GDM1 (cell line): ENCODE measurements at regions not wholly inside any gene's neighbourhood (a gene's known extent, or its start where the extent isn't known, plus 50 kb on each side); places are given as distances from the start of the nearest gene placed in this dataset.
"Not testable (repeated sequence)": the region's sequence is repeated elsewhere in the genome, so short reads cannot be mapped to it uniquely, and the experiment has no call there.

ENCODE experiments used
- DNase-seq: peaks from one replicate; lab custom pipeline; 2025; lab: John Stamatoyannopoulos, UW

DNA sequence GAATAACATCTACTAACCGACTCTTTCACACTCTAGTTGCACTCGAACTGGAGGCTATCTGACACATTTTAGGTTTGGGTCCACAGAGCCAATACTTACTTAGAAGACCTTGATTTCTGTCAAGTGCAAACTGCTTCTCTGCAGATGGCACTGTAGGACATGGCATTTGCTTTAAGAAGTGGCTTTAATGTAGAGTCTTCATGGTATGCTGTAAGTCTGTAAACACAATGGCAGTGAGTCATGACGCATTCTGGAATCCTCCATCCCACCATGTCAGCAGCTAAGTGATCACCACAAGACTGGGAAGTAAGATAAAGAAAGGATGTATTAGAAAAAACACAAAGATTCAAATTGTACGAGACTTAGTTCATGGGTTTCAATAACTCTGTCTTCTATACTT lies 377.0 kb upstream of the NOX3 start:
- DNase-seq = no peak

DNA sequence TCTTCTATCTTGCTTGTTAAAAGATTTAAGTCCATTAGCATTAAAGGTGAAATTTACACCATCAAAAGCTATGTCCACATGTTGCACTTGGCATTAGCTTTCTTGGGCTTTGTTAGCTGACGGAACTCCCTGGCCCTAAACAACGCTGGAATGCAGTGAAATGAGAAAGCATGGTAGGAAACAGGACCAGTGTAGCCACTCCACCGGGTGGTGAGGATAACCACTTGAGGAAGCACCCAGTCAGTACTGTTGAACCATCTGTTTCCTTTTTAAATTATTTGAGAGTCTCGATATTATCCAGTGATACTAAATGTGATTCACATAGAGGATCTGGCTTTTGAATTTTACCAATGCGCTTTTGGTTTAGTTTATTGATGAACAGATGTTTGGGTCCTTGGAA lies 374.9 kb upstream of the NOX3 start:
- no peak for DNase-seq

DNA sequence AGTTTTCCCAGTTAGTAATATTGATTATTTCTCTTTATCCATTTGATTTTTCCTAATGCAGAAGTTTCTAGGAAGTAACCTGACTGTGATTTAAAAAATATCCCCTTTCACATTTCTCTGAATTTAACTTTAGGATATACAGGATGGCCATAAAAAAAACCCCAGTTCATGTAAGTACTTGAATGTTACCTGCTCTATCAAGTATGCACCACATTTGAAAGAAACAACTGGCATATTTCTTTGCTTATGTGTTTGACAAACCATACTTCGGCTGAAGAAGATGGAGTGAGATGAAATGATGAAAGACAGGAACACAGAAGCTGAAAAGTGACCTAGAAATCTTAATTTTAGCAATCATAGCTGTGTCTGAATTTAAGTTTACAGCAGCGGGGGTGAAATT lies 374.0 kb upstream of the NOX3 start:
- no peak for DNase-seq

DNA sequence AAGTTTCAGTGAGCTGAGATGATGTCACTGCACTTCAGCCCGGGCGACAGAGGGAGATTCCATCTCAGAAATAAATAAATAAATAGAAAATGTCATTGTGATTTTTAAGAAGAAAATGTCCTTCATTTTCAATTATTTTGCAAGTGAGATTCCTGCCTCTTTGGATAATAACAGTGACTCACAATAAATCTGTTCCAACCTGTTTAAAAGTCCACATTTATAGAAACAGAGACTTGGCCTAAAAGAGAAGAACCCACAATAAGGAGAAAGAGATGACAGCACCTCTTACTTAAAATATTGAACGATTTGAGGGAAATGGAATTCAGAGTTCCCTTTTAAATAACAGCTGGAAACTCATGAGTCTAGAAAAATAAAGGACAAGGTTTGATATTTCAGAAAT lies 373.4 kb upstream of the NOX3 start:
- no peak for DNase-seq

DNA sequence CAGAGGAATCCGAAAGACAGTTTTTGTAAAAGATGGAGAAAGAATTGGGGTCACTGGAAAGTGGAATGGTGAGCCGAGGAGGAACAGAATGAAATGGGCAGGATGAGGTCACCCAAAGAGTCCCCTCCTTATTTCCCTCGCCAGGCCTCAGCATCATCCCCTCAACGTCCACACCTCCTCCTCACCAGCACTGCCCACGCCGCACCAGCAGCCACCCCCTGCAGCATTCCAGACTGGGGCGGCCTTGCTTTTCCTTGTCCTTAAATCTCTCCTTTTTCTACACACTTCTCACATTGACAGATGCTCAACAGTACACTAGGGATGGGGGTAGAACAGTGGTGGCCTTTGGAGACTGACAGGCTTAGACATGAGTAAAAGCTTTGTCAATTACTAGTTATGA lies 363.1 kb upstream of the NOX3 start:
- no peak for DNase-seq

DNA sequence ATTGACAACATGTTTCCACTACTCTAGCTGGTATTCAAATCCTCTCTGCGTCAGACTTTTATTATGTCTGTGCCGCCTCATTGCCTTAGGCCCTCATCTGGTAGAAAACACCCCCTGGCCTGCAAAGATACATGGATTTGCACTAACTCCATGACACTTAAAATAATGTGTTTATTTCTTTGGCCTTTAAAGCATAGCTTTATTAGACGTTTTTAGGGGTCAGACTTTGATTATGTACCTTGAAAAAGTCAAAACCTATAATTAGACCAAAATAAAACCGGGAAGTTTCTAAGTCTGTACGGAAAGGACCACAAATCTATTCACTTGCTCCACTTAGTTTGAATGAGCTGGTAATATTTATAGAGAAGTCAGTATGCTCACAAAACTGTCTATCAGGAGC lies 357.9 kb upstream of the NOX3 start:
- DNase-seq = no peak

DNA sequence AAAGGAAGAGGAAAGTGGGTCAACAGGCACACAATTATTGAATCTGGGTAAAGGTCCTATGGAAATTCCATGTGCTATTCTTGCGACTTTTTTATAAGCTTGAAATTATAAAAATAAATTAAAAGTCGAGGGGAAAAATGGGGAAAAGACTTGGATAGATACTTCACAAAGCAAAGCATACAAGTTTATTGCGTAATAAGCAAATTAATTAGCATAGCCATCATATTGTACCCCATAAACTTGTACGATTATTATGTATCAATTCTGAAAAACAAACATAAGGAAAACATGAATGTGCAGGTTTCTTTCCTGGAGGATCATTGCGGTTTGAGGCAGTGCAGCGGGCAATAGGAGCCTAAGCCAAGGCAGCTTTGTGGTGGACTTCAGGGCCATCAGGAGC lies 351.6 kb upstream of the NOX3 start:
- DNase-seq = no peak

DNA sequence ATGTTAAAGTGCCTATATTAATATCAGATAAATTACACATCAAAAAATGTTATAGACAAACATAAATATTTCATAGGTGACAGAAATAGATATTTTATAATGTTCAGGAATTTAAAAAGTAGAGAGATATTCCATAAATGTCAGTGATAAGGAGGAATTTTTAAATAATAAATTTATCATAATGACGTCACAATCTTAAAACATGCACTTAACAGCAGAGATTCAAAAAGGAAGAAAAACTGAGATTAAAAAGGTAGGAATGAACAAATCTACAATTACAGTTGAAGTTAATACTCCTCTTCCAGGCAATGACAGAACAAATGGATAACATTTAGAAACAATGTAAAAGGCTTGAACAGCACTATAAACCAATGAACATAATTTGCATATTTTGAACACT lies 345.4 kb upstream of the NOX3 start:
- DNase-seq = no peak

DNA sequence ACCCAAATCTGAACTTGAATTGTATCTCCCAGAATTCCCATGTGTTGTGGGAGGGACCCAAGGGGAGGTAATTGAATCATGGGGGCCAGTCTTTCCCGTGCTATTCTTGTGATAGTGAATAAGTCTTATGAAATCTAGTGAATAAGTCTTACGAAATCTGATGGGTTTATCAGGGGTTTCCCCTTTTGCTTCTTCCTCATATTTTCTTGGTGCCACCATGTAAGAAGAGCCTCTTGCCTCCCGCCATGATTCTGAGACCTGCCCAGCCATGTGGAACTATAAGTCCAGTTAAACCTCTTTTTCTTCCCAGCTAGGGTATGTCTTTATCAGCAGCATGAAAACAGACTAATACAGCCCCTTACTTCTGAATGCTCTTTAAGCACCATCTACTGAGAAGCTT lies 343.2 kb upstream of the NOX3 start:
- DNase-seq = not testable (repeated sequence)

DNA sequence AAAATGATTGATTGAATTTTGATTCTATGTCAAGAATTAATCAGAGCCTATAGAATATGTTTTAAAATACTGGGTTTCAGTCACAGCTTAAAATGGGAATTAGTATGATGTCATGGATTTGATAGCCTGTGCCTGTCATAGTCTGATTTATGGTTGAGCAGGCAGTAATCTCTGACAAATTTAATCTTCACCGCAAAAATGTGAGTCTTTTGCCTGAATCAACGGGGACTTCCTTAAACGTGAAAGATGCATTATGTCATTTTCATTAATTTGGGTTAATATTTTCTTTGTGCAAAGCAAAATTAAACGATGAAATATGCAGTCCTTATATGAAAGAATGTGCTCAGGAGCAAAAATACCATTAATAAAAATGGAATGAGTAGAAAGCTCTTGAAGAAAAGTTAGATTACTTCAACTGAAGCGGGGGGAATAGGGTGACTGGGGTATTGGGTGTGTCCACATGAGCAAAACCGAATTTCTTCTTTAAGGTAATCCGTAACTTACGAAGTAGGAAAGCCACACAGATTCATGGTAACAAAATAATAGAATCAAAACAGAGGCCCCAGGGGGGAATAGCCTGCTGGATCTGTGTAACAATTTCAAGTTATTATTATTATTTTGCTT lies 339.6 kb upstream of the NOX3 start:
- no peak for DNase-seq

DNA sequence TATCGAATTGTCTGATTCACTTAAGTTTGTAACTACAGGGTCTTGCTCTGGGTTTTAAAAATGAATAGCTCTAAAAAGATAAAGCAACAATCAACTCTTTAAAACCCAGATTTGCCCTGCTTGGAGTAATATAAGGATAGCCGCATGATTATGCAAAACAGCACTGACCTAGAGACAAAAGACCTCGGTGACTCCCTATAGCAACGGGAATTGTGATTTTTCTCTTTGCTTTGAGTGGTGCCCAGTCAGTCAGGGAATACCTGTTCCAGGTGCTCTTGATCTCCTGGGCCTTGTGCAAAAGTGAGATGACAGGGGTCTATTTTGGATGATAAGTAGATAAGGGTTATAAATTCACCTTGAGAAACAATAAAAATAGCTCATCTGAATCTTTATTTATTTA lies 336.3 kb upstream of the NOX3 start:
- no peak for DNase-seq

DNA sequence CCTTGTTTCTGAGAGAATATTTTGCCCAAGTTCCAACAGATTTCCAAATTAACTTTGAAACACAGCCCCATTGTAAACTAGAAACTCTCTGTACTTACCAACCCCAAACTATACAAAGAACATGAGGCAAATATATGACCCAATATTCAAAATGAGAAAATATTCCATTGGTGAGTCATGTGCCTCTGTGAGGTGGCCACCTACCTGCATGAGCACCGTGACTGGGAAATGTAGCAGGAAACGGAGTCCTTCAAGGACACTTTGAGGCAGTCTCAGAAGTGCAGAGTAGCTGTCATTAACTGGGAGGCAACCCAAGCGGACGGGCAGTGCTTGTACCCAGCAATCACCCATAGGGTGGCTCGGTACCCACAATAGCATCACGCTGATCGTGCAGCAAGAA lies 335.5 kb upstream of the NOX3 start:
- DNase-seq = no peak

DNA sequence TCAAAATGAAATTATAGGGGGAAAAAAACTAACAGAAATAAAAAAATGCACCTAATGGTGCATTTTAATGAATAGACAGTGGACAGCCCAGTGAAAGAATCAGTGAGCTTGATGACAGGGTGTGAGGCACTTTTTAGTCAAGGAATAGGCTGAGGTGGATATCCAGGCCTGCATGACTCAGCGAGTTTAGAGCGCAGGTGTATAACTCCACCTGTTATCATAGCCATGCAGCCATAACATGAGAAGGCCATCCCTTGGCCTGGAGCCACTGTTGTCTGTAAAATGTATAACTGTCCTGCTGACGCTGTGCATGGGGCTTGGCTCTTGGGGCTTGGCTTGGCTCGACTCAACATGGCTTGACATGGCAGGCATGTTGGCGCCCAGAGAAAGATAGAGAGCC lies 331.5 kb upstream of the NOX3 start:
- no peak for DNase-seq

DNA sequence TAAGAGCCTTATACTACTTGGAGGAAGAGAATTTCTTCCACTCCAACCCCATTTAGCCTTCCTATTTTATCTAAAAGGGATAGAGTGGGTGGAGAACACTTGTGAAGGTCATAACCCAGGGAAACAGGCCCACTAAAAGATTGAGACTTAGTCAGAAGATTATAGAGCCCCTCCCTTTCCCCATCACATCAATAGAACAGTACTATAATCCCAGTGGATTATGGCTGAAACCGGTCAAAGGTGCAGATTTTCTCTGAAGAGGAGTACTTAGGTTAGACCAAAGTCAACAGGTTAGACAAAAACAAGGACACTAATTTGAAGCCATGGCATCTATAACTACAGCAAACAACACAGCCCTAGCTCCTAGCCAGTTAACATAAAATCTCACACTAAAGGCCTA lies 330.9 kb upstream of the NOX3 start:
- no peak for DNase-seq

DNA sequence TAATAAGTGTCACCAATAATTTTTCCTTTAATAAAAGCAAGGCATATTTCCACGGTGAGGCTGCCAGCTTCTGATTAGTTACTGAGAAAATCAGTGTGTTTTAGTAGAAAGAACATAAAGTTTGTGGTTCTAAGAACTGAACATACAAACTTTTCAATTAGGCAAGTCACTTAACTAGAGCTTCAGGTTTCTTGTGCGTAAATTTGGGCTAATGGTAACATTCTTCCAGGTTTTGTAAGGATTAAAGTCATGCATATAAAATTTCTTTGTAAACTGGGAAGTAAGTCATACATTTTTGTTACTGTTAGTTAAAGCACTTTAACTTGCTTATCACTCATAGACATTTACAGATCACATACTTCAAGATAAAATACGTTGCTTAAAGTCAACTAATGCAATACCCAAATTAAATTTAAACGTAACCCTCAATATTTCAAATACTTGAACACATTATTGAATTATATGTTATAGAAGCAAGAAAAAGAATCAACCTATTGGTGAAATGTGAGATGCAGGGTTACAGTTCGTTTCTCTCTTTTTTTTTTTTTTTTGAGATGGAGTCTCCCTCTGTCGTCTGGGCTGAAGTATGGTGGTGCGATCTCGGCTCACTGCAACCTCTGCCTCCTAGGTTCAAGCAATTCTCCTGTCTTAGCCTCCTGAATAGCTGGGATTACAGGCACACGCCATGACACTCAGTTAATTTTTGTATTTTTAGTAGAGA lies 327.3 kb upstream of the NOX3 start:
- no peak for DNase-seq

DNA sequence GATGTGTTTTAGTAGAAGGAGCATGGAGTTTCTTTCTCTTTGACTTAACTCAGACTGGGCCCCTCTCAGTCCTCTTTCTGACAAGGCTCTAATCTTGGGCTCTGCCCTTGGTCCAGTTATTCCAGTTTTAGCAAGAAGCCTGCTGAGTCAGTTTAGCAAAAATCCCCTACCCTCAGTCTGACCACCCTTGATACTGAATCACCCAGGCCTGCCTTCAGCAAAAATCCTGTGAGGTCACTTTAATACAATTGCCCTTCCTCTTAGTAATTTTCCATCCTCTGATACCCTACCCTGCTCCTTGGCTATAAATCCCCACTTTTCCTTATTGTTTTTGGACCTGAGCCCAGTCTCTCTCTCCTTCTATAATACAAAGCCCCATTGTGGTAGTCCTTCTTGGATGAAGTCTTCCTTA lies 326.7 kb upstream of the NOX3 start:
- no peak for DNase-seq

DNA sequence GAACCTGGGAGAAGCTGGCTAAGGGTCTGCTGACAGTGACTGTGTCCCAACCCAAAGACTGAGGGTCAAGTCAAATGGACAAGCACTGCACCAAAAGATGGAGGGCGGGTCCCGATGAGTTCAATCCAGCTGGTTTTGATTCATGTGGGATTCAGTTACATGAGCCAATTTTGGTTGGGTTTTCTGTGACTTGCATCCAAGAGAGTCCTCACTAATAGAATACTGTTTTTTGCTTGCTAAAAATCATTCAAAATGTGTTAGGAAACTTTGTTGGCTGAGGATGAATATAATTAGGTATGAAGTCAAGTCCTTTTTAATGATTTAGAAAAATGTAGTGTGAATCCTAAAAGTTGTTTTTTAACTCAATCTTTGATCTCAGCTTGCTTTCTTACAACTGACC lies 323.8 kb upstream of the NOX3 start:
- DNase-seq = no peak

DNA sequence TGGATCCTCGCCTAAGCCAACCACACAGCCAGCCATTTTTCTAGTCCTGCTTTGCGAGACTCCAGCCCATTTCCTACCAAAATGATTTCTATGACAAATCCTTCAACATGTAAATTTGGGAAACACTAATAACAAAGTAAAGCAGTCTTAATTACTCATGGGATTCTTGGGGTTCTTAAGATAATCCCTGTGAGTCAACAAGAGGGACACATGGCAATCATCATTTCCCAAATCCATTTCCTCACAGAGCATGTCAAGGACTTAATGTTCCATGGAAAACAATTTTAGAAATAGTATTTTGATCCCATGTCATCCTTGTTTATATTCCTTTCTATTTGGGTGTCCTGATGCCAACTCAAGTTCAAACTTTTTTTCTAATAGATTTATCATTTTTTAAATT lies 322.7 kb upstream of the NOX3 start:
- DNase-seq = no peak

DNA sequence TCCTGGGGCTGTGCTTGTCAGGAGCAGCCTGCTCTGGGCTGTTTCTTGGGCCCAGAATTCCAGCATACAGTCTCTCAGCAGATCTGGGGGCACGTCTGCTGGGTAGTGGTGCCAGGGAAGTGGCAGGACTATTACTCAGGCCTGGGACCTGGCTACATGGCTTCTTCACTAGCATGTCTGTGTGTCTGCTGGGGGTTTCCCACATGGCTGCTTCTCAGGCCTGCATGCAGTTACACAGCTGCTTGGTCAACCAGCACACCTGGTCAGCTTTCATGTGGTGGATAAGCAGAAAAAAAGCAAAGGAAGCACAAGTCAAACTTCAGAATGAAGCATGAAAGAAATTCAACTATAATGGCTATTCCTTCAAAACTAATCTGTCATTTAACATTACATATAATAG lies 316.2 kb upstream of the NOX3 start:
- DNase-seq = no peak

DNA sequence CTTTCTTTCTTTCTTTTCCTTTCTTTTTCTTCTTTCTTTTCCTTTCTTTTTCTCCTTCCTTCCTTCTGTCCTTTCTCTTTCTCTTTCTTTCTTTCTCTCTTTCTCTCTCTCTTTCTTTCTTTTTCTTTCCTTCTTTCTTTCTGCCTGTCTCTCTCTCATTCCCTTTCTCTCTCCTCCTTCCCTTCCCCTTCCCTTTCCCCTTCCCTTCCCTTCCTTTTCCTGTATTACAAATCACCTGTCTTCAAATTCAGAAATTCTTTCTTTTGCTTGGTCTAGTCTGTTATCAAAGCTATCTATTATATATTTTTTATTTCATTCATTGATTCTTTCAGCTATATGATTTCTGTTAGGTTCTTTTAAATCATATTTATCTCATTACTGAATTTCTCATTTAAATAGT lies 315.2 kb upstream of the NOX3 start:
- no peak for DNase-seq

DNA sequence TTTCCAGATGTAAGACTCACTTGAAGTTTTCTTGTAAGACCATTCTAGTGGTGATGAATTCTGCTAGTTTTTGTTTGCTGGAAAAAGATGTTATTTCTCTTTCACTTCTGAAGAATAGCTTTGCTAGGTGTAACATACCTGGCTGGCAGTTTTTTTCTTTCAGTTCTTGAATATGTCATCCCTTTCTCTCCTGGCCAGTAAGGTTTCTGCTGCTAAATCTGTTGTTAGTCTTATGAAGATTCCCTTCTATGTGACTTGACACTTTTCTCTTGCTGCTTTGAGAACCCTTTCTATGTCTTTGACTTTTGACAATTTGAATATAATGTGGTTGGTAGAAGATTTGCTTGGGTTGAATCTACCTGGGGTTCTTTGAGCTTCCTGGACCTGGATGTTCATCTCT lies 314.7 kb upstream of the NOX3 start:
- DNase-seq = no peak

DNA sequence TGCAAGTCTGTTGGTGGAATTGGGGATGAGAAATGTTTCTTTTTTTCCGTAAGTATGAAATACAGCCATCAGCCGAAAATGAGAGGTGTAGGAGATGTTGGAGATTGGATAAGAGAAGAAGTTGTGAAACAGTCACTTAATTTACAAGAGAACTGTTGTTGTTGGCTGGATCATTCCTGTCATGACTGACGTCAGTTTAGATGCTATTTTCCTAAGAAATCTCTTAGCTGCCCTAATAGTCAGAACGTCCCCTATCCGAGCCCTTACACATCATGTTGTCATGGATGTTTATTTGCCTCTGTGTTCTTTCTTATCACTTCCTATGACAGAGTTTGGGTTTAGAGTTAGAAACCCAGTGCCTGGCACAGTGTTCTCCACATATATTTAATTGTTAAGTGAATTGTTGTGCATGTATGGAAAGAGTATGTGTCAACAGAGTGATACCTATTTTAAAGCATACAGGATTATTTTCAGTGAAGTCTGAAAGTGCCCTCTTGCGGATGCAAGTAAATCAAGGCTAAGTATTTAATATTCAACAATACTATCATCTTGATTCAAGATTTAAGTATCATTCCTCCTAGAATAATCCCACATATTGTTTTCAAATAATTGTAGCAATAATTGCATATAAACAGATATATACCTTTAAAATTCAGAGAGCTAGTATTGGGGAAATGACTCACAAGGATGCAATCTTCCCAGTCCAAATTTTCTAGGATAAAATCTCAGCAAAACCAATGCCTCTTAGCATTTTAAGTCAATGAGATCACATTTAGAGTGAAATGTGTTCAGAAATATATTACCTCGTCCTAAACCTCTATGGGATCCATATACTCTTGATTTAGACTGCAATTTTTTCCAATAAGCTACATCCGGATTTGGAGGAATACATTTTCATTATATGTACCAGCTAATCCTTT lies 309.9 kb upstream of the NOX3 start:
- DNase-seq = no peak

DNA sequence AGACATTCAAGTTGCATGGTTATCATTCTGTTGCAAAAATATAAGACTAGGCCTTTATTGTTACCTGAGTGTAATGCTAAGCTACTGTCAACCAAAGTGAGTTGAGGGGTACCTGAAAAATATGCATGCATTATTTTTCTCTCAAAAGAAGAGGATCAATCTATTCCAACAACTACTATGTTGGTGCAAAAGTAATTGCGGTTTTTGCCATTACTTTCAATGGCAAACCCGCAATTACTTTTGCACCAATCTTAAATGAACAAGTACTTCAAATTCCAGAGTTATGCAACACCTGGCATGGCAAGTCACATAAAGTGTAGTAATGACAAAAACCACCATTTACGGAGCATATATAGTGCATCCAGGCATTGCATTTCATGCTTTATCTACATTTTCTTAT lies 307.0 kb upstream of the NOX3 start:
- no peak for DNase-seq
